ENCODE measurements at regions not wholly inside any gene's neighbourhood (a gene's known extent, or its start where the extent isn't known, plus 50 kb on each side); places are given as distances from the start of the nearest gene placed in this dataset.

DNA sequence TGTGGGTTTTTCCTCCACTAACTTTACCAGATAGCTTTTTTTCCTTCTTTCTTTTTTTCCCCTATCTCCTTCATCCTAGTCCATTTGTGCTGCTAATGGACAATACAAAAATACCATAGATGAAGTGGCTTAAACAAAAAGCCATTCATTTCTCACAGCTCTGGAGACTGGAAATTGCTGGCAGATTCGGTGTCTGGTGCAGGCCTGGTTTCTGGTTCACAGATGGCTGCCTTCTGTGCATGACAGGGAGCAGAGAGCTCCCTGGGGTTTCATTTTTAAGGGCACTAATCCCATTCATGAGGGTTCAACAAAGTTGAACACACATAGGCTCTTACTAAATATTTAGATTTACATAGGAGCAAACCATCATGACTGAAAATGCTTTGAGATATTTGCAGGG lies 467.4 kb downstream of the TYW1 start:
- Histone ChIP-seq H3K27ac (ENCODE audit: low read depth, low read length) (no peak overlapping the region), H3K27me3 (ENCODE audit: control insufficient read depth, low read length) (no peaks in the 10 kb centered on the region), H3F3A (ENCODE audit: control insufficient read depth, insufficient read depth) (no peaks in the 10 kb centered on the region), H3K4me3 (ENCODE audit: low read length) (no peak overlapping the region), H3K36me3 (ENCODE audit: control insufficient read depth, low read length) (no peaks in the 10 kb centered on the region), H3K79me2 (ENCODE audit: control insufficient read depth, low read length) (no peaks in the 10 kb centered on the region), H3K9me2 (replicated peaks; ENCODE audit: control insufficient read depth, low read length) (no peaks in the 10 kb centered on the region), H3K9me3 (ENCODE audit: control insufficient read depth, insufficient read depth, low read length) (peaks cover 9% of the 10 kb centered on the region; the same call in 1 of the 2 replicates), H4K20me1 (ENCODE audit: control insufficient read depth, insufficient read depth, low read depth, low read length) (no peaks in the 10 kb centered on the region), H3K4me2 (ENCODE audit: low read length) (no peak overlapping the region), H3K4me1 (ENCODE audit: control insufficient read depth, low read length) (no peaks in the 10 kb centered on the region)
- no peak for TF ChIP-seq EZH2phosphoT487 (IDR thresholded peaks at IDR 0.05; ENCODE audit: borderline replicate concordance, low read length)
- TF ChIP-seq, protein P1, sequence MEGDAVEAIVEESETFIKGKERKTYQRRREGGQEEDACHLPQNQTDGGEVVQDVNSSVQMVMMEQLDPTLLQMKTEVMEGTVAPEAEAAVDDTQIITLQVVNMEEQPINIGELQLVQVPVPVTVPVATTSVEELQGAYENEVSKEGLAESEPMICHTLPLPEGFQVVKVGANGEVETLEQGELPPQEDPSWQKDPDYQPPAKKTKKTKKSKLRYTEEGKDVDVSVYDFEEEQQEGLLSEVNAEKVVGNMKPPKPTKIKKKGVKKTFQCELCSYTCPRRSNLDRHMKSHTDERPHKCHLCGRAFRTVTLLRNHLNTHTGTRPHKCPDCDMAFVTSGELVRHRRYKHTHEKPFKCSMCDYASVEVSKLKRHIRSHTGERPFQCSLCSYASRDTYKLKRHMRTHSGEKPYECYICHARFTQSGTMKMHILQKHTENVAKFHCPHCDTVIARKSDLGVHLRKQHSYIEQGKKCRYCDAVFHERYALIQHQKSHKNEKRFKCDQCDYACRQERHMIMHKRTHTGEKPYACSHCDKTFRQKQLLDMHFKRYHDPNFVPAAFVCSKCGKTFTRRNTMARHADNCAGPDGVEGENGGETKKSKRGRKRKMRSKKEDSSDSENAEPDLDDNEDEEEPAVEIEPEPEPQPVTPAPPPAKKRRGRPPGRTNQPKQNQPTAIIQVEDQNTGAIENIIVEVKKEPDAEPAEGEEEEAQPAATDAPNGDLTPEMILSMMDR (IDR thresholded peaks at IDR 0.05; ENCODE audit: low read depth, low read length, poor library complexity, severe bottlenecking) = no peak

DNA sequence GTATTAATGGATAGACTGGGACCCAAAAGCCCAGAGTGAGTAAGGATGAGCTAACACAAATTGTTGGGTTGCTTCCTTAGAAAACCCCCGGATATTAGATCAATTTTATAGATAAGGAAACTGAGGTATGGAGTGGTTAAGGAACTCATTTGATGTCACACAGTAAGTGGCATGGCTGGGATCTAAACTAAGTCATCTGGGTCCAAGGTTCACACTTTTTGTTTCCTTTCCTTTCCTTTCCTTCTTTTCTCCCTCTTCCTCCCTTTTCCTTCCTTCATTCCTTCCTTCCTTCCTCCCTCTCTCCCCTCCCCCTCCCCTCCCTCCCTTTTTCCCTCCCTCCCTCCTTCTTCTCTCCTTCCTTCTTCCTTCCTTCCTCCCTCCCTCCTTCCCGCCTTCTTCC lies 469.5 kb downstream of the TYW1 start:
- no peak overlapping the region for H3K4me2 ChIP-seq (ENCODE audit: low read length)

DNA sequence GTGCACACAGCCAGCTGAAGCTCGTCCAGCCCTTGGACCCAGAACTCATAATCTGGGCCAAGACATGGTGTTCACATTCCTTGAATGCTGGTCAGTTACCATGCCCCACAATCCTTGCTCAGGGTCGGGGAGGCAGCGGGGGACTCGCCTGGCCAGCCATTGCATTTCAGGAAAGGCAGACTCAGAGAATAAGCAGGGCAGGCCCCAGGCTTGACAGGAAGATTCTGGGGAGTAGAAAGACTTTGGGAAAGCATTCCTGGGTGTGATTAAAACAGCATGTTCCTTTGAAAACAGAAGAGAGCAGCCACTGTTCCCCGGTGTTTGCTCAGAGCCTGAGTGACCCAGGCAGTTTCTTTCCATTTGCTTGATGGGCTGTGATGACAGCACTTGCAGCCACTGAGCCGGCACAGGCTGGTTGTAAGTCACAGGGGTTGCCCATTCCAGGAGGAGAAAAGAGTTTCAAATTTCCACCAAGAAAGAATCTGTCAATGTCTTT lies 473.7 kb downstream of the TYW1 start:
- Histone ChIP-seq H3K27ac (ENCODE audit: low read depth, low read length) (no peak overlapping the region), H3K27me3 (ENCODE audit: control insufficient read depth, low read length) (no peaks in the 10 kb centered on the region), H3F3A (ENCODE audit: control insufficient read depth, insufficient read depth) (no peaks in the 10 kb centered on the region), H3K4me1 (ENCODE audit: control insufficient read depth, low read length) (no peaks in the 10 kb centered on the region), H3K9me3 (ENCODE audit: control insufficient read depth, insufficient read depth, low read length) (peaks cover 9% of the 10 kb centered on the region; the same call in 1 of the 2 replicates), H3K9me2 (replicated peaks; ENCODE audit: control insufficient read depth, low read length) (no peaks in the 10 kb centered on the region), H3K79me2 (ENCODE audit: control insufficient read depth, low read length) (no peaks in the 10 kb centered on the region), H3K4me3 (ENCODE audit: low read length) (no peak overlapping the region), H3K36me3 (ENCODE audit: control insufficient read depth, low read length) (no peaks in the 10 kb centered on the region), H4K20me1 (ENCODE audit: control insufficient read depth, insufficient read depth, low read depth, low read length) (no peaks in the 10 kb centered on the region), H3K4me2 (ENCODE audit: low read length) (no peak overlapping the region)
- no peak for TF ChIP-seq EZH2phosphoT487 (IDR thresholded peaks at IDR 0.05; ENCODE audit: borderline replicate concordance, low read length)
- TF ChIP-seq, protein P1 (IDR thresholded peaks at IDR 0.05; ENCODE audit: low read depth, low read length, poor library complexity, severe bottlenecking) = no peak

More for the DNA sequence above, 469.5 kb downstream of the TYW1 start:
- no peaks in the 10 kb centered on the region for H3K36me3 ChIP-seq (ENCODE audit: control insufficient read depth, low read length)
- H3K9me3 ChIP-seq (ENCODE audit: control insufficient read depth, insufficient read depth, low read length) = peaks cover 9% of the 10 kb centered on the region; the same call in 1 of the 2 replicates
- H3F3A ChIP-seq (ENCODE audit: control insufficient read depth, insufficient read depth) = no peaks in the 10 kb centered on the region
- no peaks in the 10 kb centered on the region for H3K27me3 ChIP-seq (ENCODE audit: control insufficient read depth, low read length)
- H3K4me1 ChIP-seq (ENCODE audit: control insufficient read depth, low read length) = no peaks in the 10 kb centered on the region
- H3K27ac ChIP-seq (ENCODE audit: low read depth, low read length) = no peak overlapping the region
- H3K9me2 ChIP-seq (replicated peaks; ENCODE audit: control insufficient read depth, low read length) = no peaks in the 10 kb centered on the region
- no peaks in the 10 kb centered on the region for H4K20me1 ChIP-seq (ENCODE audit: control insufficient read depth, insufficient read depth, low read depth, low read length)
- no peaks in the 10 kb centered on the region for H3K79me2 ChIP-seq (ENCODE audit: control insufficient read depth, low read length)
- H3K4me3 ChIP-seq (ENCODE audit: low read length) = no peak overlapping the region
- no peak for TF ChIP-seq EZH2phosphoT487 (IDR thresholded peaks at IDR 0.05; ENCODE audit: borderline replicate concordance, low read length)
- TF ChIP-seq, protein P1 (IDR thresholded peaks at IDR 0.05; ENCODE audit: low read depth, low read length, poor library complexity, severe bottlenecking) = no peak

All from DOHH2 (cell line).